ENCODE measurements at regions not wholly inside any gene's neighbourhood (a gene's known extent, or its start where the extent isn't known, plus 50 kb on each side); places are given as distances from the start of the nearest gene placed in this dataset.
"Not testable (repeated sequence)": the region's sequence is repeated elsewhere in the genome, so short reads cannot be mapped to it uniquely, and the experiment has no call there.

- H3K79me2 ChIP-seq (ENCODE audit: insufficient read depth, low read depth) = no peaks in the 10 kb centered on the region
- no peaks in the 10 kb centered on the region for H4K20me1 ChIP-seq (ENCODE audit: insufficient read depth)
- no peaks in the 10 kb centered on the region for H3K27me3 ChIP-seq (ENCODE audit: insufficient read depth, low read depth)
- H2AFZ ChIP-seq (ENCODE audit: low read depth) = no peak overlapping the region
- H3K9ac ChIP-seq = no peak overlapping the region
- H3K4me1 ChIP-seq (ENCODE audit: low read depth, poor library complexity, severe bottlenecking) = peaks cover 1% of the 10 kb centered on the region
- no peak overlapping the region for H3K4me3 ChIP-seq (IDR thresholded peaks at IDR 0.05; ENCODE audit: insufficient read depth, low read depth, low read length)
- no peak overlapping the region for H3K4me2 ChIP-seq
- TF ChIP-seq, protein P1, sequence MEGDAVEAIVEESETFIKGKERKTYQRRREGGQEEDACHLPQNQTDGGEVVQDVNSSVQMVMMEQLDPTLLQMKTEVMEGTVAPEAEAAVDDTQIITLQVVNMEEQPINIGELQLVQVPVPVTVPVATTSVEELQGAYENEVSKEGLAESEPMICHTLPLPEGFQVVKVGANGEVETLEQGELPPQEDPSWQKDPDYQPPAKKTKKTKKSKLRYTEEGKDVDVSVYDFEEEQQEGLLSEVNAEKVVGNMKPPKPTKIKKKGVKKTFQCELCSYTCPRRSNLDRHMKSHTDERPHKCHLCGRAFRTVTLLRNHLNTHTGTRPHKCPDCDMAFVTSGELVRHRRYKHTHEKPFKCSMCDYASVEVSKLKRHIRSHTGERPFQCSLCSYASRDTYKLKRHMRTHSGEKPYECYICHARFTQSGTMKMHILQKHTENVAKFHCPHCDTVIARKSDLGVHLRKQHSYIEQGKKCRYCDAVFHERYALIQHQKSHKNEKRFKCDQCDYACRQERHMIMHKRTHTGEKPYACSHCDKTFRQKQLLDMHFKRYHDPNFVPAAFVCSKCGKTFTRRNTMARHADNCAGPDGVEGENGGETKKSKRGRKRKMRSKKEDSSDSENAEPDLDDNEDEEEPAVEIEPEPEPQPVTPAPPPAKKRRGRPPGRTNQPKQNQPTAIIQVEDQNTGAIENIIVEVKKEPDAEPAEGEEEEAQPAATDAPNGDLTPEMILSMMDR (conservative IDR thresholded peaks at IDR 0.05; ENCODE audit: low read depth, low read length) = no peak
- H3K27ac ChIP-seq = no peak overlapping the region
- no peaks in the 10 kb centered on the region for H3K36me3 ChIP-seq (ENCODE audit: insufficient read depth)
Observed at GRCh38 chr5:45765561-45765960, 69.4 kb upstream of the HCN1 start.

GRCh38 chr5:45750574-45750973, 54.4 kb upstream of the HCN1 start:
- Histone ChIP-seq H3K36me3 (ENCODE audit: insufficient read depth) (no peaks in the 10 kb centered on the region), H3K79me2 (ENCODE audit: insufficient read depth, low read depth) (no peaks in the 10 kb centered on the region), H3K4me2 (no peak overlapping the region), H3K27ac (no peak overlapping the region), H3K9ac (no peak overlapping the region), H3K27me3 (ENCODE audit: insufficient read depth, low read depth) (no peaks in the 10 kb centered on the region), H2AFZ (ENCODE audit: low read depth) (no peak overlapping the region), H3K4me3 (IDR thresholded peaks at IDR 0.05; ENCODE audit: insufficient read depth, low read depth, low read length) (no peak overlapping the region), H4K20me1 (ENCODE audit: insufficient read depth) (no peaks in the 10 kb centered on the region), H3K4me1 (ENCODE audit: low read depth, poor library complexity, severe bottlenecking) (no peaks in the 10 kb centered on the region)
- TF ChIP-seq, protein P1 (conservative IDR thresholded peaks at IDR 0.05; ENCODE audit: low read depth, low read length) = no peak

DNA sequence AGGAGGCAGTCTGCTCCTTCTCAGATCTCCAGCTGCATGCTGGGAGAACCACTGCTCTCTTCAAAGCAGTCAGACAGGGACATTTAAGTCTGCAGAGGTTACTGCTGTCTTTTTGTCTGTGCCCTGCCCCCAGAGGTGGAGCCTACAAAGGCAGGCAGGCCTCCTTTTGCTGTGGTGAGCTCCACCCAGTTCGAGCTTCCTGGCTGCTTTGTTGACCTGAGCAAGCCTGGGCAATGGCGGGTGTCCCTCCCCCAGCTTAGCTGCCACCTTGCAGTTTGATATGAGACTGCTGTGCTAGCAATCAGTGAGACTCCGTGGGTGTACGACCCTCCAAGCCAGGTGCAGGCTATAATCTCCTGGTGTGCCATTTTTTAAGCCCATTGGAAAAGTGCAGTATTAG, 52.3 kb upstream of the HCN1 start:
- not testable (repeated sequence) for H3K4me1 ChIP-seq (ENCODE audit: low read depth, poor library complexity, severe bottlenecking); H3K79me2 ChIP-seq (ENCODE audit: insufficient read depth, low read depth); H4K20me1 ChIP-seq (ENCODE audit: insufficient read depth); H3K27me3 ChIP-seq (ENCODE audit: insufficient read depth, low read depth); H3K4me3 ChIP-seq (IDR thresholded peaks at IDR 0.05; ENCODE audit: insufficient read depth, low read depth, low read length); H3K36me3 ChIP-seq (ENCODE audit: insufficient read depth)
- peak overlapping the region; percentile 86 for H3K9ac ChIP-seq
- H3K27ac ChIP-seq = peak overlapping the region; percentile 87
- H3K4me2 ChIP-seq = peak overlapping the region; percentile 69
- peak overlapping the region; percentile 83 for H2AFZ ChIP-seq (ENCODE audit: low read depth)

Measured in KMS-11 (cell line).